ENCODE measurements at regions not wholly inside any gene's neighbourhood (a gene's known extent, or its start where the extent isn't known, plus 50 kb on each side); places are given as distances from the start of the nearest gene placed in this dataset.
"Not testable (repeated sequence)": the region's sequence is repeated elsewhere in the genome, so short reads cannot be mapped to it uniquely, and the experiment has no call there.

DNA sequence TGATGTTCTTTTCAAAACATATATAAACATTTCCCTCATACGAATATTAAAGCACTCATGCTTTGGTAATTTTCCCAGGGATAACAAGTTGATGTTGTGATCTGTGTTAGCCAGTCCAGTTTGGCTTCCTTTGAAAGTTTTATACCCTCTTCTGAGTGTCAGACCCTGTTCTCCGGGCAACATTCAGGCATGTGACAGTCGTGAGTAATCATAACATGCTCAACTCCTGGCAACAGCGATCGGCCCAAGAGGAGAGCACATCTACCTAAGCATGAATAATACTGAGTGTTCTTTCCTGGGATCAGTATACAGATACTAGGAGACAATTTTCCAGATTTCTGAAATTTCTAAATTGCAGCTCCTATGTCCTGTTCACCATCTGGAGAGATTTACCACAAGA lies 1086.4 kb downstream of the CDH8 start:
- DNase-seq: no peak

DNA sequence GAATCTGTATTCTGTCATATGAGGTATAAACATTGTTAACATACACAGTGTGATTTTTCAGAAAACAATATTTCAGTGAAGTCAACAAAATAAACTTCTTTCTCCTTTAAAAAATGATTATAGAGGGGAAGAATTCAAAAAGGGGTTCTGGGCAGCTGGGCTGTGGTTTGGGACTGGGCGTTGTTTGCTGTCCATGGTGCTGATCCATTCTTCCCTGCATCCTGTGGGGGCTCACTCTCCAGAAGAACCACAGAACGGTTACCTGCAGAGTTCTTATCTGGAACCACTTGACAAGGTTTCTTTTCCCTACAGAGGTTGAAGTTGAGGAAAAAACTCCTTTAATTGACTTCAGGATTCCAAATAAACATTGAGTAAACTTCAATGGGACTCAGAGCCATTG lies 1091.0 kb downstream of the CDH8 start:
- no peak for DNase-seq

DNA sequence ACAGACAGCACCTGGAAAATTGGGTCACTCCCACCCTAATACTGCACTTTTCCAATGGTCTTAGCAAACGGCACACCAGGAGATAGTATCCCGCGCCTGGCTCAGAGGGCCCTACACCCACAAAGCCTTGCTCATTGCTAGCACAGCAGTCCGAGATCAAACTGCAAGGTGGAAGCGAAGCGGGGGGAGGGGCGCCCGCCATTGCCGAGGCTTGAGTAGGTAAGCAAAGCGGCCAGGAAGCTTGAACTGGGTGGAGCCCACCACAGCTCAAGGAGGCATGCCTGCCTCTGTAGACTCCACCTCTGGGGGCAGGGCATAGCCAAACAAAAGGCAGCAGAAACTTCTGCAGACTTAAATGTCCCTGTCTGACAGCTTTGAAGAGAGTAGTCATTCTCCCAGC lies 1100.0 kb downstream of the CDH8 start:
- DNase-seq: not testable (repeated sequence)

DNA sequence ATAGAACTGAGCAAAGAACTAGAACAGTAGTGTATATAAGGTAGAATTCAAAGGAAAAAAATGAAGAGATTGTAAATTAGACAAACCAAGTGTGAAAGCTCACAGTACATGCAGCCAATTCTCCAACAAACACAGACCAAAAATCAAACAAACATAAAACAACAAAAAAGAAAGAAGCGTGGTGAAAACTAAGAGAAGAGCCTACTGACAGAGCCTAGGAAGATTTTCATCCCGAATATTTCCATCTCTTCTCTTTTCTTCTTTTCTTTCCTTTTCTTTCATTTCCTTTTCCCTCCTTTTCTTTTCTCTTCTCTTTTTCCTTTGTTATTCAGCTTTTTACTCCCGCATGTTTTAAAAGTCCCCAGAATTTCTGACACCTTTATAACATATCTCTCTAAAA lies 1103.6 kb downstream of the CDH8 start:
- DNase-seq: no peak

DNA sequence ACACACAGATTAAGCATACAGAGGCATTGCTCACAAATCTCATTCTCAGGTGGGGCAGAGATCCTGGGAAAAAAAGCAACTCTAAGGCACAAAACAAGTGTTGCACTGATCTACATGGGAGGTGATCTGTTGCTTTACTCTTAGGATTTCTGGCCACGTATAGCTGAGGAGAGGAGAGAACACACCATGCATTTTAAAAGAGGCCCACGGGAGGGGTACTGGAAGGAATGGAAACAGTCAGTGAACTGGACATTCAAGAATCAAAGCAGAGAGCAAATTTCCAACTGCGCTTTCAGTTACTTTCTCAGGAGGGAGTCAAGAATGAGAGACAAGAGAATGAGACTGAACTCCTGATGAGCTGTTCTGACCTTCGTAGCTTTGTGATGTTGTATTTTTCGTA lies 1105.9 kb downstream of the CDH8 start:
- DNase-seq: no peak

DNA sequence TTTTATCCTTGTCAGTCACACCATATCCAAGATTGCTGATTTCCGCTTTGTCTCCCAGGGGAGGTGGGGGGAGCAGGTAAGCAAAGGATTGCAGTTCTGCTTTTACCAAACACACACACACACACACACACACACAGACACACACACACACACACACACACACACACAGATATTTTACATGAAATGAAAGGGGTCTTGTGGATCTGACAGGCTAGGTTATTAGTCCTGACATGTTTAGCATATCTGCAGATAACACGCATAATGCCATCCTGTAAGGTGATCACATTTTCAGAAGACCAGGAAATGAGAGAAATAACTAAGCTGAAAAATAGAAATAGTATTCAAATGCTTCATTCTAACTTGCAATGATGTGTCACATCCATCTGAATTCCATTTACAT lies 1113.3 kb downstream of the CDH8 start:
- DNase-seq: no peak

DNA sequence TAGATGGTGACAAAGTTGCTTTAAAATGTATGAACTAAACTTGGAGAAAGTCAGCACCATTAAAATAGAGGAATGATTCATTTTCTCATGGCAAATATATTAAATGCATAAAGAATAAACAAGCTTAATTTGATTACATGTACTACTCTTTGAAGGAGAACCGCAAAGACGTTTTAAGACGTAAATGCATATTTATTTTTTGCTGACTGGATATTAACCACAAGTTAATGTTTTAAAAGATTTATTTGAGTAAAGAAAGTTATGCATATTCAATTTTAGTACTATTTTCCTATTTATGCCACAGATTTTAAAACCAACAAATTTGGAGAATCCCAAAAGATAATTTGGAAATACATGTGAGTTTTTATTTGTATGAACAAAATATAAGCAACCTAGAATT lies 1121.9 kb downstream of the CDH8 start:
- DNase-seq: no peak

DNA sequence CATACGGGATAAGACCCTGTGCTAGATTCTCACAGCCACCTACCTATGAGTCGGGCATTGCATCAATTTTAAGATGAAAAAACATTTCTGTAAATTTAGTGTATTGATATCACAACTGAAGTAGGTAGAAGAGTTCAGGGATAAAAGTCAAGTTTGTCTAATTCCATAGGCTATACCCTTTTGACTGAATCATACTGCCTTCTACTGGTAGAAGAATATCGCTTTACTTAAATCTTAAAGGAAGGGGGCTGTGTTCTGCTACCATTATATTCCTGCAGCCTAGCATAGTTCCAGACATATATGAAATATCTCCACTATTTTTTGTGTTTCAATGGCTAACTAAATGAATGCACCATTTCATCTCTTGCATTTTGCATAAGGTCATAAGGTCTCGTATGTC lies 1128.6 kb downstream of the CDH8 start:
- DNase-seq: no peak

DNA sequence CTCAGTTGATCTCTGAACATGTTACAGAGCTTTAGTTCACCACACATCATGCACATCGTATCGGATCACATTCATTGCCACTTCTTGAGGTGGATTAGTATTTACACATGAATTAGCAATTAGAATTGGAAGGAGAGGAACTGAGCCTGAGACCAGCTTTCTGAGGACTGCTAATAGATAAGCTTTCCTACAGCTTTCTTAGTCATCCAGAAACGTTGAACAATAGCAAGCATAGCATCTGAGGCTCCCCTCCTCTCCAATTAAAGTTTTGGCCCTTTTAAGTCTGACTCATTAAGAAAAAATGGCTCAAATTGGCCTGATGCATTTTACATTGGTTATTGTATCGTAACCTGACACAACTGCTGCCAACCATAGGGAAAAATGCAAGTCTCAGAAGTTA lies 1130.4 kb downstream of the CDH8 start:
- DNase-seq: no peak

DNA sequence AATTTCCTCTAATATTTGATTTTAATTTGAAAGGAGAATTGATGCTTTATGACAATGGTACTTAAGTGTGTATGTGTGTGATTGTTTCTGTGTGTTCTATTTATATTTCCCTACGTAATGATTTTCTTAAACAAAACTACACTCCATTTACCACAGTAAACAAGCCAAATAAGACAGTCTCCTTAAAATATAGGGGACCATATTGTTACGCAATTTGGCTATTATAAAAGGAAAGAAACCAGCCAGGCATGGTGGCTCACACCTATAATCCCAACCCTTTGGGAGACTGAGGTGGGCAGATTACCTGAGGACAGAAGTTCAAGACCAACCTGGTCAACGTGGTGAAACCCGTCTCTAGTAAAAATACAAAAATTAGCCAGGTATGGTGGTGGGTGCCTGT lies 1134.1 kb downstream of the CDH8 start:
- no peak for DNase-seq

DNA sequence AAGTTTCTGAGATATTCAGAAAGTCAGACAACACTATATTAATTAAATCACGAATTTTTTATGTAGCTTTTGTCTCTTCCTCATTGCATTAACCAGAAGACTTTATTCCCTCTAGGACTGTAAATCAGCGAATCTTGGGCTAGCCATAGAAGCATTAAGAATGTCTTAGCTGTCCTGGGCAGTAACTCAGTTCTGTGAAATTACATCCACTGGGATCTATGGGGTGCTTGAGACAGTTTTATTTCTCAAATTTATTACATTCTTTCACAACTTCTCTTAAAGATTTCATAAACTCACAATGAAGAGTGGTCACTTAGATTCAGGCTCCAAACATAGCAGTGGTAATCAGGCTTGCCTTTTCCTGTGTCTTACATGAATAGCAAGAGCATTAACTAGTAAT lies 1153.4 kb downstream of the CDH8 start:
- DNase-seq: no peak

DNA sequence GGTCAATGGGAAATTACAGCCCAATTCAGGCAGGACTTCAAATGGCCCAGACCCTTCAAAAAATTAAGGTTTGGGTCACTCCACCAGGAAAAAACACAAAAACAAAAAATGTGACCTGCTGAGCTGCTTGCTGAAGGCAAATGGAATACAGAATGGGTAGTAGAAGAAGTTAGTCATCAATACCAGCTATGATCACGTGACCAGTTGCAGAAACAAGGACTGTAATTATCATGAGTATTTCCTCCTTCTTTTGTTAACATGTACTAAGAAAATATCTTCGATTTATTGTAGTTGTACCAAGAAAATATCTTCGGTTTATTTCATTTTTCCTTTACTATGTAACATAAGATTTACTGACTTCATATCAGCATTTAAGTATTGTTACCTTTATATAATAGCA lies 1183.6 kb downstream of the CDH8 start:
- DNase-seq: no peak

DNA sequence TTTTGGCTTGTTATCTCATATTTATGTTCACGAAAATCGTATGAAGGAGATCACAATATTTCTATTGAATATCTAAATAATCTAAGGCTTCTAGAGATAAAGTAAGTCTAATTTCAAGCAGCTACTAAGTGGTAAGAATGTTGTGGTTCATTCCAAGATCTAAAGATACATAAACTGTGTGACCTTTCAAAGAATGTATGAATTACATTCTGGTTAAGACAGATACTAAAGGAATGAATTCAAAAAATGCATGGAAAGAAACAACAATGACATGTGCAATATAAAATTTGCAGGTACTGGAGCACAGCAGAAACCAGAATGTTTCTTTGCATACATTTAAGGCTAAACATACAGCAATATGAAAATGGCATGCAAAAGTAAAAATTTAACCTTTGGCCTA lies 1214.6 kb downstream of the CDH8 start:
- DNase-seq: no peak

DNA sequence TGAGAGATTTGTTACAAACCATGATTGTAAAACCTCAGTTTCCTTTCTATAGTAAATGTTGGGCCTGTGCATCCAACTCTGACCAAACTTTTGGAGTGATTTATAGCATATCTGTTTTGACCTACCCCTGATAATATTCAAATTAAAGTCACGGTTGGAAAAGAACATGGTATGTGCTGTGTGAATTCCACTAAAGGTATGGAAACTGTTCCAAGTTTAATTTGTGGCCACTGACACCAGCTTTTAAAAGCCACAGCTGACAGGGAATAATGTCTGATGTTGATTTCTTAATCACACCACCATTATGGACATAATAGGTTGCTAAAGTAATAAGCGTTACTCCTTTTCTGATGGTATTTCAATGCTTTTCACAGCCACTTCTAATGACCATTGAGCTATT lies 1215.9 kb downstream of the CDH8 start:
- DNase-seq: no peak

DNA sequence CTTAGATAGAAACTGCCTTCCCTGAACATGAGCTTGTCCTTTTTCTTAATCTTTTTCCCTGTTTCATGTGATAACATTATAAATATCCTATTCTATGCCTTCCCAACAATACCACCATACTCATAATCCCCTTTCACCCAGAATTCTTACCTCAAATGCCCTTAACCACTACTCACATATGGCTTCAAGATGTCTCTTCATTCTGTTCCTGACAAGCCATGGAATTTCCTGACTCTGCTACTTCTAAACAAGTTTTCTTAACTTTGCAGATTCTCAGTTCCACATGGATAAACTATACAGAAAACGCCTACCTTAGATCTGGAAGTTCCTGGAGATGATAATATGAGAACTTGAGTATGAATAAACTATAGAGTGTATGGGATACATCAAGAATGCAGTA lies 1217.8 kb downstream of the CDH8 start:
- no peak for DNase-seq

DNA sequence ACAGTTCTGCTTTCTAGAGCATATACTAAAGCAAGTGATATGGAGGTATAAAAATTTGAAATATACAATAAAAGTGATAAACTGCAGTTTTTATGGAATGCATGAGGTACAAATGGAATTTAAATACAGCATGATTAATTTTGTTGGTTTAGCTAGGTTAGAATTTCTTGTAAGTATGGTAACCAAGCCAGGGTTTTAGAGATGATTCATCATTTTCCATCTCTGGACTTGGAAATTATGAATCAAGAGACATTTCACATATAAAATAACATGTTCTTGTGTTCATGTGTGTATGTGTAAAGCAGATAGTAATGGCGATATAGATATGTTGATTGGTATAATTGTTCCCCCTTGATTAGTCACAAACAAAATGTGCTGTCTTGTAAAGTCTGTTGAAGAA lies 1219.8 kb downstream of the CDH8 start:
- no peak for DNase-seq

DNA sequence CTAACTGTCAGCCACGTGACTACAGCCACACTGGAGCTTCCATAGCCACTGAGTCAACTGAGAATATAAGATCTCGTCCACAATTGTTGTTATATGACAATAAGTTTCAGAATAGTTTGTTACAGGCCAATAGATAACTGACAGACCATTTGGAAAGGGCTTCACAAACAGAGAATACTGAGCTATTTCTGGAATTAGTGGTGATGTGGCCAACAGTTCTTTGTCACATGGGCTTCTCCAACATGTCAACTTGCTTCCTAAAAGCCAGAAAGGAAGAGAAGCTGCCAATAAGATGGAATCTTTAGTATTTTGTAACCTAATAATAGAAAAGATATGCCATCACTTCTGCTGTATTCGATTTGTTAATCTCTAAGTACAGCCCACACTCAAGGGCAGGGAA lies 1220.4 kb downstream of the CDH8 start:
- no peak for DNase-seq

DNA sequence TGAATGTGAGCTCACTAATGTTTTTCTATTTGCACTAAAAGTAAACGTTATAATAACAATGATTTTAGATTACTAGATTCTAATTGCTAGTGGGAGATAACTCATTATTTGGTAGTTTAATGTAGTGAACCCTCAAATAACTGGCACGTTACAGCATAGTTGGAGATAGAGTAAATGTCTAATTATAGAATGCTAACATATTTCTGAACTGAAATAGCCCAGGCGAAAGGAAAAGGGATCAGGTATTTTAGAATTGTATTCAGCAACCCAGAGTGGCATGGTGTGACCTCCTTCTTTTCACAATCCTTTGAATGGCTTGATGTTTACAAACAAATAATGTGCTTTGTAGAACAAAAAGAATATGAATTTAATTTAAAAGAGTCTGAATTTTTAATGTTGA lies 1221.2 kb downstream of the CDH8 start:
- no peak for DNase-seq

DNA sequence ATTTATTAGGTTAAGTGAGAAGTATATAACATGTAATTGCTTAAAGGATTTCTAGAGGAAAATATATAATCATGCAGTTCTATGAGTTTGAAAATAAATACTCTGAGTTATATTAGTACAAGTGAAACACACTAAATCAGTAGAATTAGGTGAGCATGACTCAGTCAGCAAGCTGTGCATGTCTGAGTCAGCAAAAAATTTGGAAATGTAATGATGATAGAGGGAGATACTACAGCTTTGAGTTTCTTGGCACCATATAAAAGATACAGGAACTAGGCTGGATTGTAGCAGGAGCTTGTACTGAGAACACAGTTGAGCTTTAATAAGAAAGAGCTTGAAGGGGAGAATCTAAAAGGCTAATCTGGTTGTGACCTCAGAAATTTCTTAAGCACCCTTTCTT lies 1224.6 kb downstream of the CDH8 start:
- no peak for DNase-seq

DNA sequence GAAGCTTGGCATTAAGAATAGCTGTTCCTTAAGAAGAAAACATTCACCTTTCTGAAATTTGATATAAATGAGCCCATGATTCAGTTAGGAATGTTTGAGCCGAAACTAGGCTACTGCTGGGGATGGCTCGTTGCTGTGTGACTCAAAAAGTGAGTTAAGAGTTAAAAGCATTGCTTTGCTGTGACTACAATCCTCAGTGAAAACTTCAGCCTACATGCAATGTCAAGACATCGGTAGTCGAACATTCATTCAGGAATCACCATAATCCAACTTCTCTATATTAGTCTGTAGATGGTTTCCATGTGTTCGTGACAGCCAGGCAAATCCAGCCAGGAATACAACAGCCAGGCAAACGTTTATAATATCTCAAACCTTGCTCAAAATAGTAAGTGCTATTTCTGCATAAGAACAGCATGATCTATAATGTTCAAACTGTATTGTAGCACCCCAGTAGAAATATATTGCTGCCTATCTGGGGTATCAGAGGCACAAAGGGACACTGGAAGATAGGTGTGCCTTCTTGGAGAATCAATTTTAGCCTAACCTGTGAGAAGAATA lies 1225.1 kb downstream of the CDH8 start:
- no peak for DNase-seq

DNA sequence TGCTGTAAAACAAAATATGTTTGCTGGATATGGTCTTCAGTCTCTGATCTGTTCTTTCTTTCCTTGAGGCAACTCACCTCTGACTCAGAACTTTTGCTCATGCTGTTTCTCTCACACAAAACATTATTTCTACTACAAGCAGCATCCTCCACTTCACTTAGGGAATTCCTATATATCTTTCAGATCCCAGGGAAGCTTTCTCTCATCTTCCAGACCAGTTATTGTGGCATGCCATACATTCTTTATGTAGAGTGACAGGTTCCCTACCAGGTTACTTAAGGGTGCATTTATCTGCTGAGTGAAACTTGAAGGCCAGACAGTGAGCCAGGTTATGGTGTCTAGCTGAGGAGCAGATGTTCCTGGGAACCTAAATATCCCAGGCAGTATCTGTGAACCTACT lies 1226.0 kb downstream of the CDH8 start:
- no peak for DNase-seq

DNA sequence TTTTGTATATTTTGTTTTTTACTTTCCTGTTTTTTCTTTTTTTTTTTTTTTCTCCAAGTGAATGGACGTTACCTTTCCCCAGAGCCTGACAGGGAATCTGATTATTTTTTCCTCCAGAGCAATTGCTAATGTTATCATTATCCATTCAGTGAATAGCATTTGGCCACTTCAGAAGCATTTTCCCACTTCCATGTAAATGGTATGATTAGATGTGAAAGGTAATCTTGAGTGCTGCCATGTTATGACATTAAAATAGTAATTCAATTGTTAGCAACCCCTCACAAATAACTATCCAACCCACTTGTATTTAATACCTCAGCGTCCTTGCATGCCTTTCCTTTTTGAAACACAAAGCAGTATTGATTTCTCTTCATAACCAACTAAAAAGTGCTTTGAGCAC lies 1243.8 kb downstream of the CDH8 start:
- DNase-seq: no peak

DNA sequence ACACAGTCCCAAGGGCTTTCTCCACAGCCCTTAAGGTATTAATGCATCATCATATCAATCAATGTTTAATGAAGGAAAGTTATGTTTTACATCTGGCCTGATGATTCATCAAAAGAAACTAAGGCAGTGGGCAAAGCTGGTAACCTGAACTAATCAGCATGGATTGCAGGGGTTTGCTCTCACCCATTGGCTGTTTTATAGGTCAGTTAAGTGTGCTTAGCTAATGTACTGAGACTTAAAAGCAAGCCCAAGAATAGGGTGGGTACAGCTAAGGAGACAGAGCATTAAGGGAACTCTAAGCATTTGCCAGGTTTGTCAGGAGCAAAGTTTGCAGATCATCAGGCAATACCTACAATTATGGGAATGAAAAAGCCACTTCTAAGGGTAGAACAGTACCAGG lies 1247.6 kb downstream of the CDH8 start:
- DNase-seq: no peak

DNA sequence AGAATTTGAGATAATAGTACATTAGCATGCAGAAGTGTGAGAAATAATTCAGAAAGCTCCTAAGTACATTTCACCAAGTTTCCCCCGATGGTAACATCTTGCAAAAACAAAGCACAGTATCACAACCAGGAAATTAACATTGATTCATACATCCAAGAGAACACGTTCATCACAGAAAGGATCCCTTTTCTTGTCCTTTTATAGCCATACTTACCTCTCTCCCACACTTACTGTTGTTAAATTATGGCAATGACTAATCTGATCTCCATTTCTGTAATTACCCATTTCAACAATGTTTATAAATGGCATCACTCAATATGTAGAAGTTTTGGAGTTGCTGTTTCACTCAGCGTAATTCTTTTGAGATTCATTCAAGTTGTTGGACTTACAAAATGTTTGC lies 1260.0 kb downstream of the CDH8 start:
- DNase-seq: no peak

DNA sequence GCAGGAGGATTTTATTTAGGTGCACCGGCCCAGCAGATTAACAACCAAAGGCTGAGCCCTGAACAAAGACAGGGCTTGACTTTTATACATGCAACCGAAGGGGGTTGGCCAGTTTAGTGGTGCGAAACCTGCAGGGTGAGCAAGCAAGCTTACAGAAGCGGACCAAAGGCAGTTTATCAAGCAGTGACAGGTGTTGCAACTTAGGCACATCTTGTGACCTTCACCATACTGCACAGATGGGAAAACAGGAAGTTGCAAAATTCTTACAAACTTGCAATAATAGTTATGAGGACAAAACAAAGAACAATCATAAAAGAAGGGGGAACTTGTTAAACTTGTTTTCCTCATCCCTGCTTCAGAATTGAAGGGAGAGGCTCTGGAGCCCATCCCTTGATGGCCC lies 1265.1 kb downstream of the CDH8 start:
- DNase-seq: no peak

DNA sequence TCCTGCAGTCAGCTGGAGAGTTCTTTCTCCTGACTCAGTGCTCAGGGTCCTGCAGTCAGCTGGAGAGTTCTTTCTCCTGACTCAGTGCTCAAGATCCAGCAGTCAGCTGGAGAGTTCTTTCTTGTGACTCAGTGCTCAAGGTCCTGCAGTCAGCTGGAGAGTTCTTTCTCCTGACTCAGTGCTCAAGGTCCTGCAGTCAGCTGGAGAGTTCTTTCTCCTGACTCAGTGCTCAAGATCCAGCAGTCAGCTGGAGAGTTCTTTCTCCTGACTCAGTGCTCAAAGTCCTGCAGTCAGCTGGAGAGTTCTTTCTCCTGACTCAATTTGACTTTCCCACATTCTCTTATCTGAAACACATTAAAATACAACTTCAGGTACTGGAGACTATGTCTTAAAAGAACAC lies 1265.9 kb downstream of the CDH8 start:
- not testable (repeated sequence) for DNase-seq

All from activated naive CD4-positive, alpha-beta T cell treated with anti-CD3 and anti-CD28 coated beads, Interleukin-2, amount 50 U/mL, for 16 hours (primary cell).